Mesenchymal stem cell (in vitro differentiated cells and primary cell): ENCODE measurements at regions not wholly inside any gene's neighbourhood (a gene's known extent, or its start where the extent isn't known, plus 50 kb on each side); places are given as distances from the start of the nearest gene placed in this dataset.

ENCODE experiments used
- DNase-seq: peaks from one replicate; pipeline ENCODE4 v3.0.0-alpha.2; 2013
- H2AFZ ChIP-seq: one replicate; pipeline ENCODE4 v1.6.1; 2013; ENCODE audit warnings: low read depth, mild to moderate bottlenecking, control low read depth, inconsistent platforms, low read length, moderate library complexity
- H2AK5ac ChIP-seq: 2 replicates; pipeline ENCODE4 v1.6.1; 2013; ENCODE audit warnings: low read length, moderate library complexity, mild to moderate bottlenecking, inconsistent platforms; ENCODE audit not compliant: severe bottlenecking
- H2BK120ac ChIP-seq: one replicate; pipeline ENCODE4 v1.6.1; 2013; ENCODE audit warnings: low read depth, mild to moderate bottlenecking, inconsistent platforms, low read length, moderate library complexity
- H2BK12ac ChIP-seq, 2 experiments: one replicate each; pipeline ENCODE4 v1.6.1; 2013; ENCODE audit warnings: inconsistent platforms in 2 of 2, low read length in 2 of 2, mild to moderate bottlenecking in 2 of 2, moderate library complexity in 2 of 2, control low read depth in 1 of 2
- H2BK15ac ChIP-seq: one replicate; pipeline ENCODE4 v1.6.1; 2013; ENCODE audit warnings: mild to moderate bottlenecking, low read depth, inconsistent platforms; ENCODE audit not compliant: poor library complexity, severe bottlenecking
- H2BK5ac ChIP-seq: 2 replicates; pipeline ENCODE4 v1.6.1; 2013; ENCODE audit warnings: low read depth, mild to moderate bottlenecking, low read length, control low read depth, inconsistent platforms; ENCODE audit not compliant: poor library complexity, severe bottlenecking
- H3K14ac ChIP-seq, 2 experiments: one replicate each; pipeline ENCODE4 v1.6.1; 2013; ENCODE audit warnings: inconsistent platforms in 2 of 2, low read length in 2 of 2, control low read depth in 1 of 2, mild to moderate bottlenecking in 1 of 2, moderate library complexity in 1 of 2
- H3K18ac ChIP-seq, 2 experiments: one replicate each; pipeline ENCODE4 v1.6.1; 2013; ENCODE audit warnings: inconsistent platforms in 2 of 2, low read length in 2 of 2, control low read depth in 1 of 2, low read depth in 1 of 2, mild to moderate bottlenecking in 1 of 2
- H3K23ac ChIP-seq, 2 experiments: one replicate each; pipeline ENCODE4 v1.6.1; 2013; ENCODE audit warnings: inconsistent platforms in 2 of 2, low read length in 2 of 2, mild to moderate bottlenecking in 2 of 2, moderate library complexity in 2 of 2, control low read depth in 1 of 2
- H3K27ac ChIP-seq: 2 replicates; pipeline ENCODE4 v1.5.1; 2013; ENCODE audit warnings: mild to moderate bottlenecking, moderate library complexity, low read length, control low read depth, inconsistent platforms; ENCODE audit not compliant: poor library complexity, severe bottlenecking
- H3K27me3 ChIP-seq, 2 experiments: 2 replicates each; pipeline versions ENCODE4 v1.6.1 to v1.7.0; 2013; ENCODE audit warnings: low read length in 2 of 2, mild to moderate bottlenecking in 2 of 2, moderate library complexity in 2 of 2, control low read depth in 1 of 2, inconsistent platforms in 1 of 2; ENCODE audit not compliant: control insufficient read depth in 1 of 2, insufficient read depth in 1 of 2
- H3K36me3 ChIP-seq, 2 experiments: 2 replicates each; pipeline versions ENCODE4 v1.6.1 to v1.7.0; 2013; ENCODE audit warnings: low read length in 2 of 2, control low read depth in 1 of 2, inconsistent platforms in 1 of 2, low read depth in 1 of 2, mild to moderate bottlenecking in 1 of 2; ENCODE audit not compliant: insufficient read depth in 2 of 2, control insufficient read depth in 1 of 2
- H3K4ac ChIP-seq, 2 experiments: one replicate each; pipeline ENCODE4 v1.6.1; 2013; ENCODE audit warnings: inconsistent platforms in 2 of 2, low read length in 2 of 2, mild to moderate bottlenecking in 2 of 2, moderate library complexity in 2 of 2, control low read depth in 1 of 2, low read depth in 1 of 2
- H3K4me1 ChIP-seq: 2 replicates; pipeline ENCODE4 v1.6.1; 2013; ENCODE audit warnings: low read depth, low read length, control low read depth; ENCODE audit not compliant: control insufficient read depth, insufficient read depth
- H3K4me2 ChIP-seq: 2 replicates; pipeline ENCODE4 v1.6.1; 2013; ENCODE audit warnings: low read length, mild to moderate bottlenecking, inconsistent platforms; ENCODE audit not compliant: poor library complexity, severe bottlenecking
- H3K4me3 ChIP-seq, 2 experiments: 2 replicates each; pipeline versions ENCODE4 v1.5.1 to v1.7.0; 2013; ENCODE audit warnings: low read length in 2 of 2, mild to moderate bottlenecking in 2 of 2, control low read depth in 1 of 2, low read depth in 1 of 2; ENCODE audit not compliant: insufficient read depth in 1 of 2
- H3K79me1 ChIP-seq: replicated peaks from 2 replicates; pipeline ENCODE4 v1.6.1; 2013; ENCODE audit warnings: mild to moderate bottlenecking, control low read depth, low read length, inconsistent platforms; ENCODE audit not compliant: poor library complexity, severe bottlenecking
- H3K9ac ChIP-seq: 2 replicates; pipeline ENCODE4 v1.7.0; 2013; ENCODE audit warnings: mild to moderate bottlenecking, low read length, moderate library complexity
- H3K9me3 ChIP-seq: 2 replicates; pipeline ENCODE4 v1.7.0; 2013; ENCODE audit warnings: mild to moderate bottlenecking, low read length; ENCODE audit not compliant: control insufficient read depth
- H4K8ac ChIP-seq: one replicate; pipeline ENCODE4 v1.6.1; 2013; ENCODE audit warnings: inconsistent platforms, mild to moderate bottlenecking, low read length, moderate library complexity
- H4K91ac ChIP-seq: one replicate; pipeline ENCODE4 v1.6.1; 2013; ENCODE audit warnings: mild to moderate bottlenecking, low read length, inconsistent platforms
- WGBS: methylation state at CpG from one replicate; pipeline ENCODE4 v1.1.7; 2013; ENCODE audit warnings: mixed read lengths; 5-methylcytosine and 5-hydroxymethylcytosine counted together

DNA sequence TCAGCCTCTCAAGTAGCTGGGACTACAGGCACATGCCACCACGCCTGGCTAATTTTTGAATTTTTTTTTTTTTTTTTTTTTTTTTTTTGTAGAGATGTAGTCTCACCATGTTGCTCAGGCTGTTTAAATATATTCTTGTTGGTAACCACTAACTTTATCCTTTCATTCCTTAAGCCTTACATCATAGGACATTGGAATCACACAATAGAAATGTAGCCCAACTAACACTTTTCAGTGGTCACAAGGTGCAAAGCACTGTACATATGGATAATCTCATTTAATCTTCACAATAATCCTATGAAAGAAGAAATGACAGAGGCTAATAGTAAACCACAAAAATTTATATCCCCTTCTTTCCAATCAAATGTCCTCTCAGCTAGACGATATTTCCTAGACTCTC lies 417.8 kb upstream of the DACH1 start:
- Histone ChIP-seq H3K27ac (no peak overlapping the region), H4K91ac (no peak overlapping the region), H4K8ac (no peak overlapping the region), H2BK120ac (no peak overlapping the region), H3K14ac (no peak overlapping the region), H2BK12ac (no peak overlapping the region), H2BK5ac (no peak overlapping the region), H3K27me3 (no peaks in the 10 kb centered on the region), H3K4me1 (no peaks in the 10 kb centered on the region), H3K36me3 (no peaks in the 10 kb centered on the region), H3K4ac (no peak overlapping the region), H3K9me3 (peaks cover 8% of the 10 kb centered on the region), H2AK5ac (no peak overlapping the region), H3K18ac (no peak overlapping the region), H3K4me3 (no peak overlapping the region), H3K79me1 (no peaks in the 10 kb centered on the region), H3K23ac (no peak overlapping the region), H3K4me2 (no peak overlapping the region), H2BK15ac (no peak overlapping the region), H2AFZ (no peak overlapping the region), H3K9ac (no peak overlapping the region)
- 60% methylated on average over 1 of the region's 2 CpGs for WGBS
- no peak for DNase-seq

GRCh38 chr13:72261732-72262131 lies 394.7 kb upstream of the DACH1 start:
- Histone ChIP-seq H3K18ac (no peak overlapping the region), H3K4me3 (no peak overlapping the region), H3K9ac (no peak overlapping the region), H3K4ac (no peak overlapping the region), H3K4me2 (no peak overlapping the region), H3K36me3 (no peaks in the 10 kb centered on the region), H3K79me1 (no peaks in the 10 kb centered on the region), H3K27ac (no peak overlapping the region), H3K4me1 (peaks cover 3% of the 10 kb centered on the region), H3K23ac (no peak overlapping the region), H3K27me3 (no peaks in the 10 kb centered on the region), H3K14ac (no peak overlapping the region), H2BK15ac (no peak overlapping the region), H3K9me3 (no peaks in the 10 kb centered on the region), H2BK120ac (no peak overlapping the region), H4K8ac (no peak overlapping the region), H2BK5ac (no peak overlapping the region), H2AFZ (no peak overlapping the region), H2AK5ac (no peak overlapping the region), H4K91ac (no peak overlapping the region), H2BK12ac (no peak overlapping the region)
- no peak for DNase-seq
- no CpG with 5 or more reads among the region's 1 CpG for WGBS

DNA sequence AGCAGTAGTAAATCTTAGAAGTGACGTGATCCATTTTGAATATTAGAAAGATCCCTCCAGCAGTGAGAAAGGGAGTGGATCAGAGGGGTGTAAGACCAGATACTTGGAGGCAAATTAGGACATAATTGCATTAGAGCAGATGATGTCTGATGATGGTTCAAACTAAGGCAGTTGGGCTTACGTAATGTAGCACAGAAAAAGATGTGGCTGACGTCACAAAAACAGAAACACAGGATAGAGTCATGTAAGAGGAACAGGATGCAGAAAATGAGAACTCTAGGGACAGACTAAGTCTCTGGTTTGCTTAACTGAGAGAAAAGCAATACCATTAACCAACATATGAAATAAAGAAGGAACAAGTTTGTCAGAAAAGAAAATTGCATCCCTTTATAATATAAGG lies 392.5 kb upstream of the DACH1 start:
- Histone ChIP-seq H3K4me1 (peaks cover 3% of the 10 kb centered on the region), H3K79me1 (no peaks in the 10 kb centered on the region), H3K9me3 (no peaks in the 10 kb centered on the region), H2BK12ac (no peak overlapping the region), H3K27me3 (no peaks in the 10 kb centered on the region), H3K23ac (no peak overlapping the region), H3K14ac (no peak overlapping the region), H3K4ac (no peak overlapping the region), H4K91ac (no peak overlapping the region), H3K4me3 (no peak overlapping the region), H3K4me2 (no peak overlapping the region), H2AFZ (no peak overlapping the region), H2BK120ac (no peak overlapping the region), H3K18ac (no peak overlapping the region), H3K27ac (no peak overlapping the region), H2BK5ac (no peak overlapping the region), H3K9ac (no peak overlapping the region), H4K8ac (no peak overlapping the region), H2BK15ac (no peak overlapping the region), H2AK5ac (no peak overlapping the region), H3K36me3 (no peaks in the 10 kb centered on the region)
- DNase-seq, result no peak
- WGBS, result 75% methylated on average over 3 of the region's 3 CpGs

DNA sequence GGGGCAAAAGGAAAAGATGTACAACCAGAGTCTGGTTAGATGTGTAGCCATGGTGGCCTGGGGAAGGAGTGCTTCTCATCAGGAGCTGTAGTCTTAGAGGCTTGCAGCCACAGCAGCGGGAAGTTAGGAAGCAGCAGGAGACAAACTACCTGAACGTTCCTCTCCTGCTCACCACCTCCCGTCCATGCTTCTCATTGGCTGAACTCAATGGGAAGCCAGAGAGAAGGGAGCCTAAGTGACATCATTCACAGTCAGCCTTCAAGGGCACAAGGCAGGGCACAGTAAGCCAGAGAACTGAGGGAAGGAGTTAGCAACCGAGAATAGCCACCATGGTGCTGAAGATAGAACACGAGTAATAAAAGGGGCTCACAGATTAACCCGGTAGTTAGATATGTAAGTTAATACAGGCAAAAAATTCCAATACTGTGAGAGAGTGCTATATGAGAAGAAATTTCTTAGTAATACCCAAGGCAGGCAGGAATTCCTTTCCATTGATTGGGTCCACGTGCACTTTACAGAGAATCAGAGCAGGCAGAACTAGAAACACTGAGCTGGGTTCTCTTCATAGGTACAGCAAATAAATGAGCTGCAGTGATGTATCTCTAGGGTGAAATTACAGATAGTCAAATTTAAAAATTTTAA lies 391.5 kb upstream of the DACH1 start:
- no peak overlapping the region for H3K4ac ChIP-seq
- H3K27me3 ChIP-seq, result no peaks in the 10 kb centered on the region
- no peak overlapping the region for H3K4me3 ChIP-seq
- no peak overlapping the region for H3K4me2 ChIP-seq
- no peak overlapping the region for H2BK120ac ChIP-seq
- no peaks in the 10 kb centered on the region for H3K9me3 ChIP-seq
- no peak overlapping the region for H2AFZ ChIP-seq
- H2BK15ac ChIP-seq, result no peak overlapping the region
- H3K79me1 ChIP-seq, result no peaks in the 10 kb centered on the region
- WGBS, result 64% methylated on average over 7 of the region's 7 CpGs
- no peak overlapping the region for H2BK5ac ChIP-seq
- H4K91ac ChIP-seq, result no peak overlapping the region
- H3K23ac ChIP-seq, result no peak overlapping the region
- H3K14ac ChIP-seq, result no peak overlapping the region
- peaks cover 3% of the 10 kb centered on the region for H3K4me1 ChIP-seq
- no peak overlapping the region for H2AK5ac ChIP-seq
- no peak overlapping the region for H2BK12ac ChIP-seq
- no peak overlapping the region for H4K8ac ChIP-seq
- H3K18ac ChIP-seq, result no peak overlapping the region
- DNase-seq, result no peak
- H3K27ac ChIP-seq, result no peak overlapping the region
- no peaks in the 10 kb centered on the region for H3K36me3 ChIP-seq
- H3K9ac ChIP-seq, result no peak overlapping the region
